K562 (cell line): ENCODE measurements at regions not wholly inside any gene's neighbourhood (a gene's known extent, or its start where the extent isn't known, plus 50 kb on each side); places are given as distances from the start of the nearest gene placed in this dataset.

ENCODE experiments used
- ATAC-seq: fragments of 200-7000 bp; cut with Tn5 transposase; 3 replicates; pipeline ENCODE4 v1.9.1; 2020; ENCODE audit warnings: moderate library complexity
- BruUV-seq: library from RNA; stranded (reverse); fragments of 400-500 nt; replicated peaks from 2 replicates; lab custom pipeline; 2021; lab: Mats Ljungman, UMichigan
- CTCF ChIA-PET: fragments of 300-600 bp; formaldehyde crosslinking; extraction: SDS; loops from one replicate; lab custom pipeline; 2021; ENCODE audit warnings: low intra/inter-chr PET ratio; lab: Yijun Ruan, JAX
- POLR2A ChIA-PET: fragments of 300-600, 350-650 bp; sonication (Branson Sonifier 250); formaldehyde crosslinking; extraction: SDS; loops from one replicate; lab custom pipeline; 2021; ENCODE audit warnings: antibody characterized with exemption, inconsistent platforms; lab: Yijun Ruan, JAX
- DNase-seq, 4 experiments: peaks; one replicate each; pipeline versions ENCODE4 v3.0.0 to v3.0.0-alpha.2; 2011 to 2018; ENCODE audit warnings: low spot score in 3 of 4, mixed read lengths in 3 of 4; ENCODE audit errors: extremely low read depth in 1 of 4
- FAIRE-seq: peaks from 2 replicates; lab custom pipeline; 2011; peaks lifted over from hg19 to GRCh38; lab: Jason Lieb, UNC
- H2AFZ ChIP-seq: 2 replicates; pipeline ENCODE4 v1.6.0; 2011; ENCODE audit warnings: low read depth, low read length, control low read depth, inconsistent platforms
- H3K27ac ChIP-seq: fragments of 200-600 bp; 3 replicates; pipeline ENCODE4 v1.8.0; 2011; ENCODE audit warnings: low read depth, mild to moderate bottlenecking, control low read depth, inconsistent platforms, low read length, moderate library complexity, mixed read lengths; ENCODE audit errors: extremely low read depth
- H3K27me3 ChIP-seq, 2 experiments: fragments of 300-600 bp in 1 of 2; 2 replicates in 1 of 2; 3 replicates in 1 of 2; pipeline versions ENCODE4 v1.6.0 to v1.8.0; 2011; ENCODE audit warnings: inconsistent platforms in 2 of 2, low read length in 2 of 2, mild to moderate bottlenecking in 1 of 2, mixed read lengths in 1 of 2, moderate library complexity in 1 of 2; ENCODE audit not compliant: control insufficient read depth in 2 of 2, insufficient read depth in 2 of 2
- H3K36me3 ChIP-seq: fragments of 300-600 bp; 3 replicates; pipeline ENCODE4 v1.8.0; 2011; ENCODE audit warnings: mild to moderate bottlenecking, low read length, inconsistent platforms; ENCODE audit not compliant: control insufficient read depth, insufficient read depth
- H3K4me1 ChIP-seq, 2 experiments: fragments of 200-600 bp in 1 of 2; replicated peaks in 1 of 2; 2 replicates in 1 of 2; 3 replicates in 1 of 2; pipeline versions ENCODE4 v1.5.1 to v1.8.0; 2011; ENCODE audit warnings: inconsistent platforms in 2 of 2, low read length in 2 of 2, mild to moderate bottlenecking in 1 of 2, mixed read lengths in 1 of 2, moderate library complexity in 1 of 2; ENCODE audit not compliant: control insufficient read depth in 2 of 2, insufficient read depth in 2 of 2
- H3K4me2 ChIP-seq: 2 replicates; pipeline ENCODE4 v1.6.1; 2011; ENCODE audit warnings: low read length, control low read depth, inconsistent platforms, mixed read lengths; ENCODE audit not compliant: insufficient read depth
- H3K4me3 ChIP-seq: fragments of 200-600 bp; sonication (generic), shearing (Covaris generic); 2 replicates; pipeline ENCODE4 v1.5.1; 2016; ENCODE audit warnings: control low read depth, inconsistent platforms
- H3K79me2 ChIP-seq: fragments of 200-600 bp; 3 replicates; pipeline ENCODE4 v1.8.0; 2011; ENCODE audit warnings: low read length, inconsistent platforms; ENCODE audit not compliant: control insufficient read depth, insufficient read depth
- H3K9ac ChIP-seq, 2 experiments: 2 replicates each; pipeline versions ENCODE4 v1.6.0 to v1.6.1; 2011; ENCODE audit warnings: low read depth in 2 of 2, low read length in 2 of 2, control low read depth in 1 of 2, inconsistent platforms in 1 of 2, mild to moderate bottlenecking in 1 of 2, mixed read lengths in 1 of 2; ENCODE audit not compliant: insufficient read depth in 1 of 2
- H3K9me1 ChIP-seq: one replicate; pipeline ENCODE4 v1.6.0; 2011; ENCODE audit warnings: inconsistent platforms, mild to moderate bottlenecking, low read length, moderate library complexity; ENCODE audit not compliant: control insufficient read depth, insufficient read depth
- H3K9me3 ChIP-seq: replicated peaks from 2 replicates; pipeline ENCODE4 v1.5.1; 2011; ENCODE audit warnings: low read depth, low read length, inconsistent platforms; ENCODE audit not compliant: control insufficient read depth, insufficient read depth
- H4K20me1 ChIP-seq: replicated peaks from 2 replicates; pipeline ENCODE4 v1.6.1; 2011; ENCODE audit warnings: low read length, inconsistent platforms, mixed read lengths; ENCODE audit not compliant: control insufficient read depth, insufficient read depth
- CXXC5 ChIP-seq: fragments of 250-450 bp; sonication (Bioruptor Pico); IDR thresholded peaks from 2 replicates; pipeline ENCODE4 v1.8.0; 2022; ENCODE audit warnings: inconsistent platforms, mild to moderate bottlenecking, moderate library complexity
- DMBX1 ChIP-seq: fragments of 250-450 bp; sonication (Bioruptor Pico); IDR thresholded peaks from 2 replicates; pipeline ENCODE4 v1.8.0; 2022; ENCODE audit warnings: inconsistent platforms, mild to moderate bottlenecking, moderate library complexity, borderline replicate concordance
- ELF1 ChIP-seq: fragments of 200-800 bp; sonication (Bioruptor generic); IDR thresholded peaks from 2 replicates; pipeline ENCODE4 v1.6.1; 2016; ENCODE audit warnings: missing genetic modification characterization, missing compliant biosample characterization
- FOXM1 ChIP-seq, 2 experiments: fragments of 450-650 bp in 1 of 2; sonication (generic) in 1 of 2; formaldehyde crosslinking in 1 of 2; IDR thresholded peaks; 2 replicates each; pipeline versions ENCODE4 v1.6.1 to v1.9.0; 2017 to 2022; ENCODE audit warnings: low read depth in 2 of 2, mild to moderate bottlenecking in 2 of 2, missing genetic modification reagents in 1 of 2, moderate library complexity in 1 of 2
- GABPA ChIP-seq: fragments of 200-800 bp; sonication (Bioruptor generic); conservative IDR thresholded peaks from 2 replicates; pipeline ENCODE4 v1.6.1; 2016; ENCODE audit warnings: low read depth, missing genetic modification characterization, missing compliant biosample characterization
- HIVEP1 ChIP-seq: fragments of 250-450 bp; sonication (Bioruptor Pico); IDR thresholded peaks from 2 replicates; pipeline ENCODE4 v1.4.0; 2020; ENCODE audit warnings: mild to moderate bottlenecking
- MAZ ChIP-seq, 2 experiments: fragments of 450-650 bp in 1 of 2; sonication (generic) in 1 of 2; formaldehyde crosslinking; IDR thresholded peaks in 1 of 2; conservative IDR thresholded peaks in 1 of 2; 2 replicates each; pipeline versions ENCODE4 v1.4.0 to v1.5.0; 2020; ENCODE audit warnings: mild to moderate bottlenecking in 1 of 2, missing genetic modification reagents in 1 of 2
- NBN ChIP-seq: fragments of 450-650 bp; IDR thresholded peaks from 2 replicates; pipeline ENCODE4 v1.6.1; 2016; ENCODE audit warnings: low read depth, mild to moderate bottlenecking
- NR2C1 ChIP-seq, 2 experiments: fragments of 450-650 bp; IDR thresholded peaks; 2 replicates each; pipeline ENCODE4 v1.6.1; 2017; ENCODE audit warnings: mild to moderate bottlenecking in 2 of 2, antibody characterized with exemption in 1 of 2, inconsistent platforms in 1 of 2, missing compliant biosample characterization in 1 of 2, missing genetic modification characterization in 1 of 2
- NR3C1 ChIP-seq: sonication (generic); formaldehyde crosslinking; IDR thresholded peaks from 2 replicates; pipeline ENCODE4 v1.8.1; 2022; ENCODE audit warnings: missing genetic modification reagents
- POLR2B ChIP-seq: fragments of 450-650 bp; IDR thresholded peaks from 2 replicates; pipeline ENCODE4 v1.6.1; 2018; ENCODE audit warnings: low read depth; ENCODE audit not compliant: partially characterized antibody
- SIX5 ChIP-seq, 2 experiments: IDR thresholded peaks; 2 replicates each; pipeline ENCODE4 v1.6.1; 2011; ENCODE audit warnings: low read length in 2 of 2, borderline replicate concordance in 1 of 2, low read depth in 1 of 2, mild to moderate bottlenecking in 1 of 2, moderate library complexity in 1 of 2; ENCODE audit not compliant: insufficient read depth in 1 of 2
- STAT5A ChIP-seq: IDR thresholded peaks from 2 replicates; pipeline ENCODE4 v1.6.1; 2012; ENCODE audit warnings: low read length, inconsistent platforms, borderline replicate concordance
- TCFL5 ChIP-seq: fragments of 250-450 bp; sonication (Bioruptor Pico); conservative IDR thresholded peaks from 2 replicates; pipeline ENCODE4 v1.6.1; 2021; ENCODE audit warnings: mild to moderate bottlenecking, moderate library complexity, matching md5 sums
- TEAD1 ChIP-seq, 2 experiments: fragments of 450-650 bp in 1 of 2; sonication (generic) in 1 of 2; formaldehyde crosslinking; IDR thresholded peaks; 2 replicates each; pipeline versions ENCODE4 v1.4.0 to v1.8.0; 2020 to 2022; ENCODE audit warnings: mild to moderate bottlenecking in 2 of 2, missing genetic modification reagents in 1 of 2
- ZNF175 ChIP-seq: fragments of 200-800 bp; sonication (Bioruptor generic); IDR thresholded peaks from 2 replicates; pipeline ENCODE4 v1.6.1; 2016; ENCODE audit warnings: low read depth, mild to moderate bottlenecking, missing genetic modification characterization, missing compliant biosample characterization
- ZNF644 ChIP-seq: fragments of 200-800 bp; sonication (Bioruptor generic); IDR thresholded peaks from 2 replicates; pipeline ENCODE4 v1.6.1; 2016; ENCODE audit warnings: low read depth, missing genetic modification characterization, missing compliant biosample characterization
- ZNF76 ChIP-seq: fragments of 250-450 bp; sonication (Bioruptor Pico); IDR thresholded peaks from 2 replicates; pipeline ENCODE4 v1.4.0; 2020; ENCODE audit warnings: mild to moderate bottlenecking, moderate library complexity, borderline replicate concordance
- ZNF778 ChIP-seq: fragments of 450-650 bp; formaldehyde crosslinking; IDR thresholded peaks from 2 replicates; pipeline ENCODE4 v1.4.0; 2020; ENCODE audit warnings: mild to moderate bottlenecking, moderate library complexity
- ZNF785 ChIP-seq: fragments of 250-450 bp; sonication (Bioruptor Pico); IDR thresholded peaks from 2 replicates; pipeline ENCODE4 v1.4.0; 2020; ENCODE audit warnings: mild to moderate bottlenecking
- ZNF79 ChIP-seq: fragments of 250-450 bp; sonication (Bioruptor Pico); IDR thresholded peaks from 2 replicates; pipeline ENCODE4 v1.4.0; 2020; ENCODE audit warnings: low read depth, mild to moderate bottlenecking, moderate library complexity
- WGBS: fragments of 100-300 bp; shearing (Covaris generic); methylation state at CpG from one replicate; pipeline ENCODE4 v1.1.6; 2016; ENCODE audit warnings: low coverage, mixed read lengths; ENCODE audit not compliant: insufficient coverage; ENCODE audit errors: missing lambda C conversion rate; 5-methylcytosine and 5-hydroxymethylcytosine counted together
- in situ Hi-C: fragments of 300-500 bp; cut with MboI; formaldehyde crosslinking; loops from 4 replicates; pipeline ENCODE4 v1.15.0; 2018; ENCODE audit warnings: inconsistent platforms, mixed read lengths
- intact Hi-C: fragments of 100-400 bp; cut with micrococcal nuclease; formaldehyde crosslinking; loops from 2 replicates; pipeline ENCODE4 v1.14.2; 2022
- TF ChIP-seq, protein P1 (sequence below): IDR thresholded peaks from 2 replicates; pipeline ENCODE4 v1.6.1; 2012; ENCODE audit warnings: low read depth, low read length, improper control_type of control experiment, borderline replicate concordance

DNA sequence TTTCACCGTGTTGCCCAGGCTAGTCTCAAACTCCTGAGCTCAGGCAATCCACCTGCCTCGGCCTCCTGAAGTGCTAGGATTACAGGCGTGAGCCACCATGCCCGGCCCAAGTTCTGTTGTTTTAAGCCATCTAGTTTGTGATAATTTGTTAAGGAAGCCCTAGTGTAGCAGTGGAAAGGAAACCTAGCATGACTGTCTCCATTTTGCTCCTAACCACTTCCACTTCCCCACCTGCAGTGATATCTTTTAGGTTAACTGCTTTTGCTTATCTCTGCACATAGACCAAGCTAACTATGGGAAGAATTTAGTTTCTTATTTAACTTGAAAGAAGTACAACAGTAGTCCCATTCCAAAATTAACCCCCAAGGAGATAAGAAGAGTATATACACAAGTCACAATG lies 109.5 kb upstream of the NAP1L1 start:
- Histone ChIP-seq H4K20me1 (no peaks in the 10 kb centered on the region), H3K9me3 (0 out of 2 replicates have a peak, but pooled peaks cover 3% of the 10 kb centered on the region), H3K4me1 (no peaks in the 10 kb centered on the region; a peak in 1 of 5 replicates), H2AFZ (peak overlapping the region; percentile 14), H3K79me2 (no peaks in the 10 kb centered on the region), H3K4me3 (no peak overlapping the region), H3K36me3 (no peaks in the 10 kb centered on the region), H3K9ac (no peak overlapping the region), H3K9me1 (no peaks in the 10 kb centered on the region), H3K27me3 (no peaks in the 10 kb centered on the region; a peak in 1 of 5 replicates), H3K4me2 (no peak overlapping the region), H3K27ac (no peak overlapping the region)
- ChIA-PET POLR2A (interaction anchor here (0.7 to 1.4 kb wide), 4 partner anchors 8 to 227 kb away, joined by 3 to 7 read pairs (median 4); no protein-coding TSS in a partner anchor), CTCF (no interaction called here)
- no TSS peak for BruUV-seq
- intact Hi-C loops (no loop called here), in situ Hi-C loops (no loop called here)
- DNase-seq (no peak), ATAC-seq (no peak), FAIRE-seq (no peak)
- WGBS: 34% methylated on average over 4 of the region's 4 CpGs
- 0 out of 2 replicates have a peak, but pooled peaks have one; percentile 21 for TF ChIP-seq TCFL5 (CRISPR knock-in tag)
- TF ChIP-seq ZNF76 (CRISPR knock-in tag): peak; percentile 76; the same call in 1 of the 2 replicates
- TF ChIP-seq CXXC5 (CRISPR knock-in tag): peak; percentile 43; the same call in 1 of the 2 replicates
- peak; percentile 81 for TF ChIP-seq ZNF175
- TF ChIP-seq NBN: no peak
- TF ChIP-seq MAZ (CRISPR knock-in tag; conservative IDR thresholded peaks at IDR 0.05 in 1 of 2, IDR thresholded peaks at IDR 0.05 in 1 of 2): peak in 1 of 2 experiments; percentile 35; a peak in 1 of 4 replicates
- no peak for TF ChIP-seq STAT5A
- peak; percentile 85; the same call in 1 of the 2 replicates for TF ChIP-seq HIVEP1 (CRISPR knock-in tag)
- TF ChIP-seq ZNF785 (CRISPR knock-in tag): no peak
- no peak for TF ChIP-seq ZNF778 (CRISPR knock-in tag)
- TF ChIP-seq POLR2B: no peak
- TF ChIP-seq, protein P1, sequence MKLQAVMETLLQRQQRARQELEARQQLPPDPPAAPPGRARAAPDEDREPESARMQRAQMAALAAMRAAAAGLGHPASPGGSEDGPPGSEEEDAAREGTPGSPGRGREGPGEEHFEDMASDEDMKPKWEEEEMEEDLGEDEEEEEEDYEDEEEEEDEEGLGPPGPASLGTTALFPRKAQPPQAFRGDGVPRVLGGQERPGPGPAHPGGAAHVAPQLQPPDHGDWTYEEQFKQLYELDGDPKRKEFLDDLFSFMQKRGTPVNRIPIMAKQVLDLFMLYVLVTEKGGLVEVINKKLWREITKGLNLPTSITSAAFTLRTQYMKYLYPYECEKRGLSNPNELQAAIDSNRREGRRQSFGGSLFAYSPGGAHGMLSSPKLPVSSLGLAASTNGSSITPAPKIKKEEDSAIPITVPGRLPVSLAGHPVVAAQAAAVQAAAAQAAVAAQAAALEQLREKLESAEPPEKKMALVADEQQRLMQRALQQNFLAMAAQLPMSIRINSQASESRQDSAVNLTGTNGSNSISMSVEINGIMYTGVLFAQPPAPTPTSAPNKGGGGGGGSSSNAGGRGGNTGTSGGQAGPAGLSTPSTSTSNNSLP: no peak
- TF ChIP-seq NR3C1: no peak
- no peak for TF ChIP-seq SIX5 (IDR thresholded peaks at IDR 0.05; ENCODE audit: borderline replicate concordance in 1 of 2, insufficient read depth in 1 of 2, low read depth in 1 of 2, low read length in 2 of 2)
- peak; percentile 33; the same call in 1 of the 2 replicates for TF ChIP-seq ZNF79 (CRISPR knock-in tag)
- TF ChIP-seq DMBX1 (CRISPR knock-in tag): peak; percentile 95
- no peak for TF ChIP-seq NR2C1 (IDR thresholded peaks at IDR 0.05)
- peak; percentile 62; the same call in 1 of the 2 replicates for TF ChIP-seq NR2C1 (tag; IDR thresholded peaks at IDR 0.05)
- no peak for TF ChIP-seq ZNF644 (tag)
- no peak for TF ChIP-seq ELF1 (tag)
- no peak for TF ChIP-seq GABPA (tag)
- TF ChIP-seq FOXM1 (IDR thresholded peaks at IDR 0.05; ENCODE audit: low read depth): no peak
- no peak for TF ChIP-seq FOXM1 (CRISPR knock-in tag; IDR thresholded peaks at IDR 0.05; ENCODE audit: low read depth)
- peak in 1 of 2 experiments; percentile 77; a peak in 1 of 4 replicates for TF ChIP-seq TEAD1 (CRISPR knock-in tag; IDR thresholded peaks at IDR 0.05)
